Activated CD4-positive, alpha-beta T cell treated with anti-CD3 and anti-CD28 coated beads for 1 hour (primary cell): ENCODE measurements at regions not wholly inside any gene's neighbourhood (a gene's known extent, or its start where the extent isn't known, plus 50 kb on each side); places are given as distances from the start of the nearest gene placed in this dataset.

Experiments
- DNase-seq: peaks from one replicate; pipeline ENCODE4 v3.0.0-alpha.2; 2020

GRCh38 chr6:15871276-15871675, 208.4 kb upstream of the DTNBP1 start:
- no peak for DNase-seq

- no peak for DNase-seq
These were observed 207.7 kb upstream of the DTNBP1 start for GRCh38 chr6:15870333-15871043.

DNA sequence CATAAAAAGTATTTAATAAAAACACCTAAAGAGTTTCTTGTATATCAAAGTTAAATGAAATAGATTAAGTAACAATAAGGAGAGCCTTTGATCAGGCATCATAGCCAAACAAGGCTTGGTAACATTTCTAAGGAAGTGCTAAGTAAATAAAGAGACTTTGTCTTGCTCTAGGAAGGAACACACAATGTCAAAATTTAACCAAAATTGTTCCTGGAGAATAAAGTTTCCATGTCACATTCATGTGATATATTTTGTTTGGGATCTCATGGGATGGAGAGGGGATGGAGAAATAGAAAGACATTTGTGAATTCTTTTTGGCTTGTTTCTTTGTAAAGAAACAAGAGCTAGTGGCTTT, 201.9 kb upstream of the DTNBP1 start:
- no peak for DNase-seq

GRCh38 chr6:15864038-15864707, 201.3 kb upstream of the DTNBP1 start:
- no peak for DNase-seq

DNA sequence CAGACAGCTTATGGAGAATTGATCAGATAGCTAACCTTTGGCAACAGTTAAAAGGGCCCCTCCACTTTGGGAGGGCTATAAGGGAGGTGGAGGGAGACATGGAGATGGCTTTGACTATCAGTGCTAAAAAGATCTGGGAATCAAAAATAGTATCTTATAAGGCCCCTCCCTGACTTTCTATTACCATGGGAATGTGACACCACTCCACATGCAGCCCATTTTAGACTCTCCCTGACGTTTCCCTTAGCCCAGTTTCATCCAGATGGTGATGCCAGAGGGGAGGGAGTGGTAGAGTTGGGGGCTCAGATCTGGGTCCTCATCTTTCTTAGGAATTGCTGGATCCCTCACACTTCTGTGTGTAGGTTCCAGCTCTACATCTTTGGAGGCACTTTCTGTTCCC, 200.0 kb upstream of the DTNBP1 start:
- no peak for DNase-seq

- no peak for DNase-seq
These were observed 198.7 kb upstream of the DTNBP1 start for GRCh38 chr6:15861486-15861885.

DNA sequence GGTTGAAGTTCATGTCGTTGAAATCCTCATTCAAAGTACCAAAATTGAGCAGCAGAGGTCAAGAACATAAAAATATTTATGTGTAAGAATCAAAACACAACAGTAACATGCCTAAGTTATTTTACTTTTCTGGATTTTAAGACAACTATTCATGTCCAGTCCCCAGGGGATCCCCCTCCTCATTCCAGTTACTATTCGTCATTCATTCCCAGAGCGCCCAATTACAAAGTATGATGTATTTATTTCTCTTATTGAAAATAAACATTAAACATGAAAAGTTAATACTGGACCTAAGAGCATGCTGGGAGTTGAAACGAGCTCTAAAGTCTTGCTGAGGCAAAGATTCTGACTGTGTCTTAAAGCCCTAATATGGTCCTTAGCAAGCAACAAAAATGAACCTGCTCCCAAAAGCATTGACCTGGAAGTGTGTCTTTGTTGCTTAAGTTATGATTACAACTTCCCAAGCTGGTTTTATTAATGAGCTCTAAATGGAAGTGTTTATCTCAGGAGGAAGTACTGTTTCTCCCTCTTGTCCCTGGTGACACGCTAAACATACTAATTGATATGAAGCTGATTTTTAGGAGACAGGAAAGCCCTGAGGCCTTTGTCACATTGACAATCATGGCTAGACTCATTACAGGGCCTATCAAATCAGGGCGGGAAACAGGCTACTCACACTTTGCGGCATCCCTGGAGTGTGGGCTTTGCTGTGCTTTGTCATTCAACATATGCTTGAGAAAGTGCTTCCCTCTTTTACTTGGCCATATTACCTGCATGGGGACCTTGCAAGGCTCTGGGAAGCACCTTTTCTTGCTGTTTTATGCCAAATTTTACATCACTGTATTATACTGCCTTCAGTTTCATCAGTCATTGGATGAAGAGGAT, 192.2 kb upstream of the DTNBP1 start:
- DNase-seq: no peak

DNA sequence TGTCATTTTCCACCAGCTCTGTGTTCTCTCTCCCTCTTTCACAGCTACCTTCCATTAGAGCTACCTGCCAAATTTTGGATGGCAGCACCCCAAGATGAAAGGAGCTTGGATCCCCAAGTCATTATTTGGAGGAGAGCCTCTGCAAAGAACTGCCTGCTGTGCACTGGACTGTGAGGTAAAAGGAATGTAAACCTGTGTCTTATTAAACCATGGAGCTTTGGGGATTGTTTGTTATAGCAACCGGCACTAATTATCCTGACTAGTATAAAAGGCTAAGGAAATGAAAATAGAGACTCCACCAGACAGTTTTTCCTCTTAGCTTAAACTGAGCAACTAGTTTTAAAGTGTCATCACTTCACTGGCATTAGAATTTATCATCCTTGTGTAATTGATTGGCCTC, 191.6 kb upstream of the DTNBP1 start:
- DNase-seq: no peak

- no peak for DNase-seq
These were observed 190.4 kb upstream of the DTNBP1 start for GRCh38 chr6:15853259-15853658.

- no peak for DNase-seq
These were observed 189.5 kb upstream of the DTNBP1 start for GRCh38 chr6:15852289-15852688.

- no peak for DNase-seq
These were observed 186.6 kb upstream of the DTNBP1 start for GRCh38 chr6:15849395-15849794.

GRCh38 chr6:15845492-15845891, 182.7 kb upstream of the DTNBP1 start:
- DNase-seq: no peak

DNA sequence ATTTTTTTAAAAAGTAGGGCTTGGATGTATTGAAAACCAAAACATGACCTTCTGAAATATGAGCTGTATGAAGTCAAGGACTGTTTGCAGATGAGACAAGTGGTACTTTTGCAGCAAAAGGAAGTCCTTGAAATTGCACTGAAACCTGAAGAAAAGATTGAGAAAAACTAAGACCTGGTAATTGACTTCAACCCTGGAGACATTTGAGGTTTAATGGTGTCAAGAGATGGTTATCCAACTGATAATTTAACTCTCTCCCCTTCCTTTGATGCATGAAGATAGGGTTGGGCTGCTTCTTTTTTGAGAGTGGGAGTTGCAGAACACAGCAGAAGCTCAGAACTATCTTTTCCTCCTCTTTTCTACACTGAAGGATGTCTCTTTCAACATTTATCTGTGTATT, 180.9 kb upstream of the DTNBP1 start:
- no peak for DNase-seq

DNA sequence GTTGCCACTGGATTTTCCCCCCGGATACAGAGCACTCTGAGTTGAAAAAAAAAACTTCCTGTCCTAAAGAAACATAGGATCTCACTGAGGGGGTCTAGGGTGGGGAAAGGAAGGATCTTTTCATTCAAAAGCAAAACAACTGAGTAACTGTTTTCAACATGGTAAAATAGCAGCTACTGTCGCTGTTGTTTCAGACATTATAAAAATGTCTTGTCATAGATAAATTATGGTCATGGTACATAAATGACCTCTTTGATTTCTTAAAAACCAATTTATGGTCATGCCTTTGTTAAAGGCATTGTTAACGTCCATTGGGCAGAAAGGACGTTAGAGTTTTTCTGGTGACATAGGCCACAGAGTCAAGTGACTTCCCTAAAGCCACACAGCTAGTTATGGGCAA, 180.4 kb upstream of the DTNBP1 start:
- no peak for DNase-seq

GRCh38 chr6:15842727-15843117, 179.9 kb upstream of the DTNBP1 start:
- no peak for DNase-seq

GRCh38 chr6:15841937-15842726, 179.3 kb upstream of the DTNBP1 start:
- no peak for DNase-seq

- DNase-seq: no peak
These were observed 177.2 kb upstream of the DTNBP1 start for GRCh38 chr6:15839969-15840541.

- DNase-seq: no peak
These were observed 174.4 kb upstream of the DTNBP1 start for GRCh38 chr6:15837205-15837604.

- no peak for DNase-seq
These were observed 170.0 kb upstream of the DTNBP1 start for GRCh38 chr6:15832841-15833240.

- no peak for DNase-seq
These were observed 166.3 kb upstream of the DTNBP1 start for GRCh38 chr6:15829156-15829555.

GRCh38 chr6:15827496-15828255, 164.8 kb upstream of the DTNBP1 start:
- DNase-seq: no peak

GRCh38 chr6:15826814-15827318, 164.0 kb upstream of the DTNBP1 start:
- DNase-seq: no peak
